Endothelial cell of umbilical vein (primary cell): ENCODE measurements at regions not wholly inside any gene's neighbourhood (a gene's known extent, or its start where the extent isn't known, plus 50 kb on each side); places are given as distances from the start of the nearest gene placed in this dataset.

Source experiments
- BruUV-seq: library from RNA; stranded (reverse); fragments of 400-500 nt; replicated peaks from 2 replicates; lab custom pipeline; 2021; lab: Mats Ljungman, UMichigan
- CTCF ChIA-PET: fragments of 300-600, 350-600 bp; sonication (Branson Sonifier 250); formaldehyde crosslinking; loops from one replicate; lab custom pipeline; 2021; ENCODE audit warnings: antibody characterized with exemption, inconsistent platforms; lab: Charles Lee
- POLR2A ChIA-PET: fragments of 300-600, 350-600 bp; sonication (Branson Sonifier 250); formaldehyde crosslinking; loops from one replicate; lab custom pipeline; 2021; ENCODE audit warnings: antibody characterized with exemption, inconsistent platforms; lab: Charles Lee
- DNase-seq: peaks from one replicate; pipeline ENCODE4 v3.0.0-alpha.2; 2011; ENCODE audit warnings: low read depth, low spot score
- FAIRE-seq: peaks from 2 replicates; lab custom pipeline; 2011; peaks lifted over from hg19 to GRCh38; lab: Jason Lieb, UNC
- H2AFZ ChIP-seq: 2 replicates; pipeline ENCODE4 v1.6.0; 2012; ENCODE audit warnings: low read depth, low read length, control low read depth, inconsistent platforms
- H3K27ac ChIP-seq: 2 replicates; pipeline ENCODE4 v1.5.1; 2011; ENCODE audit warnings: low read depth, mild to moderate bottlenecking, control low read depth, low read length, moderate library complexity; ENCODE audit not compliant: insufficient read depth
- H3K27me3 ChIP-seq, 2 experiments: 2 replicates each; pipeline versions ENCODE4 v1.6.0 to v1.6.1; 2011; ENCODE audit warnings: low read length in 2 of 2, mixed read lengths in 1 of 2; ENCODE audit not compliant: control insufficient read depth in 2 of 2, insufficient read depth in 2 of 2
- H3K36me3 ChIP-seq, 2 experiments: 2 replicates in 1 of 2; 3 replicates in 1 of 2; pipeline ENCODE4 v1.5.1; 2011; ENCODE audit warnings: low read length in 2 of 2, mild to moderate bottlenecking in 1 of 2, moderate library complexity in 1 of 2; ENCODE audit not compliant: control insufficient read depth in 2 of 2, insufficient read depth in 2 of 2; ENCODE audit errors: extremely low read depth in 1 of 2
- H3K4me1 ChIP-seq: 3 replicates; pipeline ENCODE4 v1.5.1; 2011; ENCODE audit warnings: mild to moderate bottlenecking, low read length; ENCODE audit not compliant: control insufficient read depth, insufficient read depth; ENCODE audit errors: extremely low read depth
- H3K4me2 ChIP-seq: 2 replicates; pipeline ENCODE4 v1.6.1; 2011; ENCODE audit warnings: low read length, control low read depth, mixed read lengths; ENCODE audit not compliant: insufficient read depth
- H3K4me3 ChIP-seq, 3 experiments: fragments of 200-600 bp in 1 of 3; sonication (generic), shearing (Covaris generic) in 1 of 3; replicated peaks in 1 of 3; 2 replicates each; pipeline ENCODE4 v1.5.1; 2011 to 2016; ENCODE audit warnings: control low read depth in 3 of 3, low read length in 3 of 3, mild to moderate bottlenecking in 2 of 3, inconsistent platforms in 1 of 3, low read depth in 1 of 3, moderate library complexity in 1 of 3; ENCODE audit not compliant: insufficient read depth in 1 of 3
- H3K79me2 ChIP-seq: 2 replicates; pipeline ENCODE4 v1.6.0; 2012; ENCODE audit warnings: low read length, inconsistent platforms; ENCODE audit not compliant: control insufficient read depth, insufficient read depth
- H3K9ac ChIP-seq: replicated peaks from 2 replicates; pipeline ENCODE3; 2011; ENCODE audit warnings: low read length, control low read depth; ENCODE audit not compliant: insufficient read depth; ENCODE audit errors: extremely low read depth
- H3K9me1 ChIP-seq: replicated peaks from 3 replicates; pipeline ENCODE4 v1.6.0; 2011; ENCODE audit warnings: mild to moderate bottlenecking, low read length; ENCODE audit not compliant: control insufficient read depth, insufficient read depth; ENCODE audit errors: extremely low read depth
- H3K9me3 ChIP-seq: replicated peaks from 2 replicates; pipeline ENCODE4 v1.5.1; 2012; ENCODE audit warnings: low read length, inconsistent platforms; ENCODE audit not compliant: control insufficient read depth, insufficient read depth
- H4K20me1 ChIP-seq: replicated peaks from 2 replicates; pipeline ENCODE3; 2011; ENCODE audit warnings: mild to moderate bottlenecking, low read length; ENCODE audit not compliant: control insufficient read depth, insufficient read depth; ENCODE audit errors: extremely low read depth
- CTCF ChIP-seq, 2 donors: IDR thresholded peaks; 1 replicate in 1 of 2; 2 replicates in 1 of 2; pipeline ENCODE4 v1.5.1; 2011; ENCODE audit warnings: low read length in 2 of 2, mild to moderate bottlenecking in 2 of 2, moderate library complexity in 2 of 2, control low read depth in 1 of 2, inconsistent platforms in 1 of 2, low read depth in 1 of 2; ENCODE audit not compliant: insufficient read depth in 1 of 2; ENCODE audit errors: extremely low read depth in 1 of 2
- EZH2 ChIP-seq: IDR thresholded peaks from 2 replicates; pipeline ENCODE4 v1.6.1; 2012; ENCODE audit warnings: borderline replicate concordance, low read depth, mild to moderate bottlenecking, moderate library complexity, low read length, inconsistent platforms; ENCODE audit not compliant: severe bottlenecking
- FOS ChIP-seq: IDR thresholded peaks from 2 replicates; pipeline ENCODE4 v1.6.1; 2011; ENCODE audit warnings: mild to moderate bottlenecking, low read length, moderate library complexity, borderline replicate concordance; ENCODE audit not compliant: insufficient read depth
- GATA2 ChIP-seq: IDR thresholded peaks from 2 replicates; pipeline ENCODE4 v1.7.0; 2011; ENCODE audit warnings: low read depth, mild to moderate bottlenecking, moderate library complexity, mixed read lengths, low read length; ENCODE audit not compliant: insufficient read length, insufficient read depth
- JUN ChIP-seq: IDR thresholded peaks from 2 replicates; pipeline ENCODE4 v1.6.1; 2011; ENCODE audit warnings: borderline replicate concordance, low read depth; ENCODE audit not compliant: insufficient read length, insufficient read depth
- MYC ChIP-seq: IDR thresholded peaks from one replicate; pipeline ENCODE4 v1.6.1; 2011; ENCODE audit warnings: mild to moderate bottlenecking, low read depth, low read length
- POLR2A ChIP-seq: IDR thresholded peaks from 2 replicates; pipeline ENCODE4 v1.6.1; 2012; ENCODE audit warnings: low read depth, mild to moderate bottlenecking, control low read depth, low read length
- POLR2AphosphoS5 ChIP-seq: IDR thresholded peaks from 2 replicates; pipeline ENCODE4 v1.6.1; 2012; ENCODE audit warnings: low read depth, mild to moderate bottlenecking, control low read depth, low read length, moderate library complexity; ENCODE audit not compliant: insufficient read depth
- dilution Hi-C: fragments of 300-500 bp; cut with MboI; formaldehyde crosslinking; loops from one replicate; pipeline ENCODE4 v1.15.0; 2019; ENCODE audit warnings: low sequenced_read_pairs; ENCODE audit not compliant: extremely low pct_ligation_motif_present
- intact Hi-C: fragments of 100-400 bp; cut with micrococcal nuclease; formaldehyde crosslinking; loops from one replicate; pipeline ENCODE4 v1.10.0; 2022
- TF ChIP-seq, protein P1 (sequence below): IDR thresholded peaks from 2 replicates; pipeline ENCODE4 v1.6.1; 2011; ENCODE audit not compliant: insufficient read depth, insufficient read length

- no peak overlapping the region for H3K4me2 ChIP-seq
- BruUV-seq: no TSS peak
- no peaks in the 10 kb centered on the region for H3K4me1 ChIP-seq
- ChIA-PET POLR2A (no interaction called here), CTCF (interaction anchor here (1.0 kb wide), 1 partner anchor 13 kb away, joined by 6 read pairs; no protein-coding TSS in a partner anchor)
- no peaks in the 10 kb centered on the region for H3K9me3 ChIP-seq
- DNase-seq: no peak
- intact Hi-C loops (no loop called here), dilution Hi-C loops (no loop called here)
- H3K9ac ChIP-seq: no peak overlapping the region
- TF ChIP-seq CTCF (IDR thresholded peaks at IDR 0.05; ENCODE audit: extremely low read depth in 1 of 2, insufficient read depth in 1 of 2, low read depth in 1 of 2, low read length in 2 of 2) (no peak), MYC (no peak), JUN (no peak), GATA2 (no peak), FOS (no peak)
- TF ChIP-seq, protein P1, sequence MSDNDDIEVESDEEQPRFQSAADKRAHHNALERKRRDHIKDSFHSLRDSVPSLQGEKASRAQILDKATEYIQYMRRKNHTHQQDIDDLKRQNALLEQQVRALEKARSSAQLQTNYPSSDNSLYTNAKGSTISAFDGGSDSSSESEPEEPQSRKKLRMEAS: no peak
- H3K36me3 ChIP-seq: no peaks in the 10 kb centered on the region
- peaks cover 0 to 6% of the 10 kb centered on the region in 2 experiments for H3K27me3 ChIP-seq
- no peak overlapping the region for H3K27ac ChIP-seq
- no peak overlapping the region for H3K4me3 ChIP-seq
- no peaks in the 10 kb centered on the region for H4K20me1 ChIP-seq
- FAIRE-seq: no peak
- no peak overlapping the region for H2AFZ ChIP-seq
- no peaks in the 10 kb centered on the region for H3K79me2 ChIP-seq
- H3K9me1 ChIP-seq: no peaks in the 10 kb centered on the region
Measured at GRCh38 chr15:69517052-69517451, 64.4 kb downstream of the RPLP1 start.

- Histone ChIP-seq H3K9me3 (no peaks in the 10 kb centered on the region), H3K36me3 (no peaks in the 10 kb centered on the region), H3K4me1 (no peaks in the 10 kb centered on the region), H2AFZ (no peak overlapping the region), H3K27me3 (peaks cover 0 to 6% of the 10 kb centered on the region in 2 experiments), H3K4me2 (no peak overlapping the region), H3K9ac (no peak overlapping the region), H3K27ac (no peak overlapping the region), H3K79me2 (no peaks in the 10 kb centered on the region), H3K4me3 (no peak overlapping the region), H3K9me1 (no peaks in the 10 kb centered on the region), H4K20me1 (no peaks in the 10 kb centered on the region)
- TF ChIP-seq POLR2A (no peak), POLR2AphosphoS5 (no peak), MYC (no peak), FOS (no peak), EZH2 (no peak), JUN (no peak), CTCF (IDR thresholded peaks at IDR 0.05; ENCODE audit: extremely low read depth in 1 of 2, insufficient read depth in 1 of 2, low read depth in 1 of 2, low read length in 2 of 2) (no peak), GATA2 (no peak)
- TF ChIP-seq, protein P1: no peak
- dilution Hi-C loops (no loop called here), intact Hi-C loops (no loop called here)
- FAIRE-seq (no peak), DNase-seq (no peak)
- no TSS peak for BruUV-seq
- POLR2A ChIA-PET: no interaction called here
- CTCF ChIA-PET: no interaction called here
Measured at GRCh38 chr15:69518806-69519205, 66.2 kb downstream of the RPLP1 start.
